ENCODE measurements at regions not wholly inside any gene's neighbourhood (a gene's known extent, or its start where the extent isn't known, plus 50 kb on each side); places are given as distances from the start of the nearest gene placed in this dataset.
"Not testable (repeated sequence)": the region's sequence is repeated elsewhere in the genome, so short reads cannot be mapped to it uniquely, and the experiment has no call there.

DNA sequence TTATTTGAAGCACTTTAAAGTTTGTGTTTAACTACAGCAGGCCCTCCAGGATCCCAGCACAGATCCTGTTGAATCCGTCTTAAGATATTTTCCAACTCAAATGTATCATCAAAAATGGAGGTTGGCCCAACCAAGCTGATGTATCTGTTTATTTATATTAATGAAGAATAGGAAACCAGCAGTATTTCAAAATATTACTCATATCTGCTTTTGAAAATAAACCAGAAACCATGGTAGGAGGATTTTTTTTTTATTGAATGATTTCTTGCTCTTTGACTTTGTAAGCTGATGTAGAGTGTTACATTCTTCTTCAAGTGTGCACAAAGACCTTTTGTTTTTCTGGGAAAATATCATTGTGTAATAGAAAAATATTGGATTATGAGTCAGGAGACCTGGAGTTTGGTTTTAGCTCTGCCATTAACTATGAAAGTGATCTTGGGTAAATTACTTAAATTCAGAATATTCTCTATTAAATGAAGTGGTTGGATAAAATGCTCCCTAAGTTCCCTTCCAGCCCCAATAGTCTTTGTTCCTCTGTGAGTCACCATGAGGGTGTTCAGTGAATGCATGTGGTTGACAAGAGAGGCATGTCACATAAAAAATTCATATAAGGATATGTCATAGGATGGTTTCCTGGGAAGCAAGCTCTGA, 221.3 kb upstream of the GAP43 start:
- no peak for DNase-seq (ENCODE audit: low read depth)
- H3K4me3 ChIP-seq (ENCODE audit: low read depth, low read length): no peak overlapping the region
- TF ChIP-seq, protein P1, sequence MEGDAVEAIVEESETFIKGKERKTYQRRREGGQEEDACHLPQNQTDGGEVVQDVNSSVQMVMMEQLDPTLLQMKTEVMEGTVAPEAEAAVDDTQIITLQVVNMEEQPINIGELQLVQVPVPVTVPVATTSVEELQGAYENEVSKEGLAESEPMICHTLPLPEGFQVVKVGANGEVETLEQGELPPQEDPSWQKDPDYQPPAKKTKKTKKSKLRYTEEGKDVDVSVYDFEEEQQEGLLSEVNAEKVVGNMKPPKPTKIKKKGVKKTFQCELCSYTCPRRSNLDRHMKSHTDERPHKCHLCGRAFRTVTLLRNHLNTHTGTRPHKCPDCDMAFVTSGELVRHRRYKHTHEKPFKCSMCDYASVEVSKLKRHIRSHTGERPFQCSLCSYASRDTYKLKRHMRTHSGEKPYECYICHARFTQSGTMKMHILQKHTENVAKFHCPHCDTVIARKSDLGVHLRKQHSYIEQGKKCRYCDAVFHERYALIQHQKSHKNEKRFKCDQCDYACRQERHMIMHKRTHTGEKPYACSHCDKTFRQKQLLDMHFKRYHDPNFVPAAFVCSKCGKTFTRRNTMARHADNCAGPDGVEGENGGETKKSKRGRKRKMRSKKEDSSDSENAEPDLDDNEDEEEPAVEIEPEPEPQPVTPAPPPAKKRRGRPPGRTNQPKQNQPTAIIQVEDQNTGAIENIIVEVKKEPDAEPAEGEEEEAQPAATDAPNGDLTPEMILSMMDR (IDR thresholded peaks at IDR 0.05; ENCODE audit: control insufficient read depth, extremely low read depth, insufficient read depth): no peak

DNA sequence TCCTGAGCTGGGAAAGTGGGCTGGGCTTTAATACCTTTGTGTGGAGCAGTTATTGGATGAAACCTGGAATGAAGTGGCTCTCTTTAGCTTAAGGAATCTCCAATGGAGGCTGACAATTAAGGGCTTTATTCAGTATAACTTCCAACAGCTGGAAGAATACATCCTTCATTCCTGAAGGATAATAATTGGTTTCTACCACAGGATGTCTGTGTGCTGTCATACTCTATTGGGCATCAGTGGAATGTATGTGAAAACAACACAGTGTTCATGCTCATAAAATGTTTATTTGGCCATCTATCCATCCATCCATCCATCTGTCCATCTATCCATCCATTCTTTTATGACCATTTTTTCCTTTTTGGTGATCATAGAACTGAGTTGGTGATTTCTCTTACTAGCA, 220.7 kb upstream of the GAP43 start:
- DNase-seq (ENCODE audit: low read depth): no peak
- no peak overlapping the region for H3K4me3 ChIP-seq (ENCODE audit: low read depth, low read length)
- TF ChIP-seq, protein P1 (IDR thresholded peaks at IDR 0.05; ENCODE audit: control insufficient read depth, extremely low read depth, insufficient read depth): no peak

DNA sequence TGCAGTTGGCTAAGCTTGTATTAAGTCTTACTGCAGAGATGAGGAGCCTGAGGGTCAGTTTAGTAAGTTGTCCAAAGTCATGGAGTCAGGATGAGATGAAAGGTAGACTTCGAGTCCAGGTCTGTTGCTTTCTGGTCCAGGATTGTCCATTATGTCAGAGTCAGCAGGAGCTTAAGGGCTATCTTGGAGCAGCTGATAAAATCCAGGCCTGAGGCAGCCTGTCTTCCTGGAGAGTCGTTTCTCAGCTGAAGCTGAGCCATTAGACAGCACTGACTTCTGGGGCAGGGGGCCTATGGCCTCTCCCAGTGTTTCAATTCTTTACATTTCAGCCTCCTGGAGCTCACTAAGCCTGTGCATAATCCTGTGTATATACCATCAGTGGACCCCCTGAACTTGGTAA, 219.5 kb upstream of the GAP43 start:
- H3K4me3 ChIP-seq (ENCODE audit: low read depth, low read length): no peak overlapping the region
- TF ChIP-seq, protein P1 (IDR thresholded peaks at IDR 0.05; ENCODE audit: control insufficient read depth, extremely low read depth, insufficient read depth): no peak
- no peak for DNase-seq (ENCODE audit: low read depth)

DNA sequence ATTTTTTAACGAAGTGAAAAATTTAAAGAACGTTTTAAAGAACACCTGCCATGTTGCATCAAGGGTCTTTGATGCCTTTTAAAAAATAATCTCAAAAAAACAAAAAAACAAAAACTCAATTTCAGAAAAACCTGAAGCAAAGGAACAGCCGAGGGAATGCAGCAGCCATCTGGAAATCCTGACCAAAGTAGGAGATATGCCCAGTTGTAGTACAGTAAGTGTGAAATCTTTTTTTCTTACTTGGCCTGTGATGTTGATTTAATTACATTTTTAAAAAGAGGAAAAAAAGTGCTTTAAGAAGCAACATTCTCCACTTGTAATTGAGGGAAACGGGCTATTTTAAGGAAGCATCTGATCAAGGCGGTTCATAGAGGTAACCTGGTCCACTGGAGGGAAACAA, 213.7 kb upstream of the GAP43 start:
- DNase-seq (ENCODE audit: low read depth): no peak
- TF ChIP-seq, protein P1 (IDR thresholded peaks at IDR 0.05; ENCODE audit: control insufficient read depth, extremely low read depth, insufficient read depth): no peak
- H3K4me3 ChIP-seq (ENCODE audit: low read depth, low read length): no peak overlapping the region

DNA sequence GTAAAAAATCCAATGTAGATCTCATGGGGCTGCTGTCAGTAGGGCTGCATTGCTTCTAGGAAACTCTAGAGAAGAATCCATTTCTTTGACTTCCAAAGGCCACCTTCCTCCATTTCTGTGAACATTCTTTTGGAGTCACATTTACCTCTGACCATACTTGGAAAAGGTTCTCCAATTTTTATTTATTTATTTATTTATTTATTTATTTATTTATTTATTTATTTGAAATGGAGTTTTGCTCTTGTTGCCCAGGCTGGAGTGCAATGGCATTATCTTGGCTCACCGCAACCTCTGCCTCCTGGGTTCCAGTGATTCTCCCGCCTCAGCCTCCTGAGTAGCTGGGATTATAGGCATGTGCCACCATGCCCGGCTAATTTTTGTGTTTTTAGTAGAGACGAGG, 208.7 kb upstream of the GAP43 start:
- DNase-seq (ENCODE audit: low read depth); H3K4me3 ChIP-seq (ENCODE audit: low read depth, low read length): not testable (repeated sequence)

DNA sequence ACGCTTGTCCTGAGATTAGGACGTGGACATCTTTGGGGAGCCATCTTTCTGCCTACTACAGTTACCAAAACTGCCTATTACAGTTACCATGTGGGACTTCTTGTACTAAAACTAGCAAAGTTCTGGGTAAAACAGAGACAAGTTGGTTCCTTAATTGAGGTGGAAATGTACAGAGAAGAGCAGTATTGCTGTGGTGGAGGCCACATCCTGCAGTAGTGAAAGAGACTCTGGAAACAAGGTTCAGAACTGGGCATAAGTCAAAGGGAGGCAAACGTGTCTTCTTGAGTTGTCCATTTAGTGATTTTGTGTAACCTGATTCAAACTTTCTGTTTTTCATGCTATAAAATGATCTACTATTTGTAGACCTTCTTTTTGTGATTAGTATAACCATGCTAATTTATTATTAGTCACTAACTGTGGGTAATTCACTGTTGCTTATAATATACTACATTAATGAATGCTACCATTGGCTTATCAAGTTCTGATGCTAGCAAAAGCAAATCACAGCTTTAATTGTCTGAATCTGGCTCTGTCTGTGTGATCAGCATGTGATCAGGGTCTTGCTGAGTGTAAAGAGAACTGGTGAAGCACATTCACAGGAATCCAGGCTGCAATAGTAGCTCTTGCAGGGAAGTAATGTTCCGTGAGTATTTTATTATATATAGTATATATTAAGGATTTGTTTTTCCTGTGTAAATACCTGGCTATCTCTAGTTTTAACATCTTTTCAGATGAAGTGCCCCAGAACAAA, 207.9 kb upstream of the GAP43 start:
- H3K4me3 ChIP-seq (ENCODE audit: low read depth, low read length): no peak overlapping the region
- TF ChIP-seq, protein P1 (IDR thresholded peaks at IDR 0.05; ENCODE audit: control insufficient read depth, extremely low read depth, insufficient read depth): no peak
- no peak for DNase-seq (ENCODE audit: low read depth)

DNA sequence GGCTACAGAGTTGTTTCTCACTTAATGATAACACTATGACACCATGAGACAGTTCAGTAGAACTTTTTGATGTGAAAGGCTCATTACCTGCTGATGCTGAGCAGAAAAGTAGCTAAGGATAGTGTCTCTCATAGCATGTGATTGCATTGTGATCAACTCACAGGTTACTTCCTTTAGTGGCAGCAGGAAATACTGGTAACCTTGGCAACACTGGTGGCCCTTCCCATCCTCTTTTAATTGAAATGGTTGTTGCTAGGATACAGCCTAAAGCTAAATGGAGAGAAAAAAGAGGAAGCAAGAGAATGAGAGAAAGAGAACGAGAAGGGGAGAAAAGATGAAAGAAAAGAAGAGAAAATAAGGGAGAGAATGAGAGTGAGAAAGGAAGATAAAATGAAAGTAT, 204.7 kb upstream of the GAP43 start:
- DNase-seq (ENCODE audit: low read depth): no peak
- H3K4me3 ChIP-seq (ENCODE audit: low read depth, low read length): no peak overlapping the region
- TF ChIP-seq, protein P1 (IDR thresholded peaks at IDR 0.05; ENCODE audit: control insufficient read depth, extremely low read depth, insufficient read depth): no peak
